HG03354 (cell line): ENCODE measurements at regions not wholly inside any gene's neighbourhood (a gene's known extent, or its start where the extent isn't known, plus 50 kb on each side); places are given as distances from the start of the nearest gene placed in this dataset.

Experiments used
- ATAC-seq: cut with Tn5 transposase; IDR thresholded peaks from one replicate; pipeline ENCODE4 v1.9.1; 2021; ENCODE audit warnings: mild to moderate bottlenecking; ENCODE audit not compliant: unreplicated experiment, poor library complexity, severe bottlenecking

DNA sequence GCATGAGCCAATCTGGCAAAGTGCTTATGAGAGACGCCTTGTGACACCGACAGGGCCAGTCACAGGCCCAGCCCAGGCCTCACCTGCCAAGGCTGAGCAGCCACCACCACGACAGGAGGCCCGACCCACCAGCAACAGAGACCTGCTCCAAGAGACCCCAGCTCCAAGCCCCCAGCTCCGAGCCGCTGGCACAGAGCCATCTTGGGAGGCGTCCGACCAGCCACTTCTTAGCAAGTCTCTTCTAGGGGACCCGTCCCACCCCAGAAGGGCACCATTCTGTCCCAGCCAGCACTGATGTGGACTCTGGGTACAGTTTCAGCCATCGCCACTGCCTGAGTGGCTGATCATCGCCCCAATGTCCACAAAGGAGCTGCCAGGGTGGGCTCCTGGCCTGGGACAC lies 290.7 kb upstream of the SALL3 start:
- ATAC-seq: no peak

DNA sequence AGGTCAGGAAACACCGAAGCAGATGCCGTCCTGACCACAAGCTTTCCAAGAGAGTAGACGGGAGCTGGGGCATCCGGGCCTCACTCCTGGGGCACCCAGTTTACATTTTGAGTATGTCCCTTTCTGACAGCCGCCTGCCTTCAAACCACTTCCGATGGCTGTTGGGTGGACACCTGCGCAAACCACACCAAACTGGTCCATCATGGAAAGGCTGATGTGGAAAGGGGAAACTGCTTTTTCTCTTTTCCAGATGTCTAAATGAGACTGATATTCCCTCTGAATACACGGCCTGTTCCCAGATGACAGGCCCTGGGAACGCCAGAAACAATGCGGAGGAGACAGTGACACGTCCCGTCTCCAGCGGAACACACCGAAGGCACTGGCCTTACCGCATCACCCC lies 290.0 kb upstream of the SALL3 start:
- no peak for ATAC-seq

DNA sequence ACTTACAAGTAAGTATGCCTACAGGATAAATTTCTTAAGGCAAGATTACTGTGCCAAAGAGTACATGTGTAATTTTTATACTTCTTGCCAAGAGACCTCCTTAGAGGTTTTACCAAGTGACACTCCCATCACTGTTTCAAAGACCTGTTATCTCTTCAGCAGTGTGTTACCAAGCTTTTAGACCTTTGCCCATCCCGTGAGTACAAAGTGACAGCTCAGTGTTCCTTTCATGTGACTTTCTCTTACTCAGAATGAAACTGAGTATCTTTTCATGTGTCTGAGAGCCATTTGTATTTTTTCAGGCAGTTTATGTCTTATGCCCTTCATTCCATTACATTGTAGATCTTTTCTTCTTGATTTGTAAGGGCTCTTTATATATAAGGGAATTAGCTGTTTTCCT lies 287.5 kb upstream of the SALL3 start:
- ATAC-seq: no peak

DNA sequence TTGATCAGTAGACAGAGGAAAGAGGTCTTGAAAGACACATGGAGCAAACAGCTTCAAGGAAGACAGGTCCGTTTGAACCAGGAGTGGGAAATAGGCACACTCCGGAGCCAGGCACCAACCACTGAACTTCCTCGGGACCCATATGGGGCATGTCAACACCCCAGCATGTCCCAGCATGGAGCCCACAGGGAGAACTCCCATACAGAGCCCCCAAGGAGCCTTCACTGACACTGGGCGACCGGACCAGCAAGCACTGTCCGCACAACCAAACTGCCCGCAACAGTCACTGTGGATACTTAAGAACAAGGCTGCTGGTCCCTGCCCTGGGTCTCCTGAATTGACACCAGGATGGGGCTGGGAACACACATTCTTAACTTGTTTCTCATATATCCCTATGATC lies 286.2 kb upstream of the SALL3 start:
- ATAC-seq: no peak

DNA sequence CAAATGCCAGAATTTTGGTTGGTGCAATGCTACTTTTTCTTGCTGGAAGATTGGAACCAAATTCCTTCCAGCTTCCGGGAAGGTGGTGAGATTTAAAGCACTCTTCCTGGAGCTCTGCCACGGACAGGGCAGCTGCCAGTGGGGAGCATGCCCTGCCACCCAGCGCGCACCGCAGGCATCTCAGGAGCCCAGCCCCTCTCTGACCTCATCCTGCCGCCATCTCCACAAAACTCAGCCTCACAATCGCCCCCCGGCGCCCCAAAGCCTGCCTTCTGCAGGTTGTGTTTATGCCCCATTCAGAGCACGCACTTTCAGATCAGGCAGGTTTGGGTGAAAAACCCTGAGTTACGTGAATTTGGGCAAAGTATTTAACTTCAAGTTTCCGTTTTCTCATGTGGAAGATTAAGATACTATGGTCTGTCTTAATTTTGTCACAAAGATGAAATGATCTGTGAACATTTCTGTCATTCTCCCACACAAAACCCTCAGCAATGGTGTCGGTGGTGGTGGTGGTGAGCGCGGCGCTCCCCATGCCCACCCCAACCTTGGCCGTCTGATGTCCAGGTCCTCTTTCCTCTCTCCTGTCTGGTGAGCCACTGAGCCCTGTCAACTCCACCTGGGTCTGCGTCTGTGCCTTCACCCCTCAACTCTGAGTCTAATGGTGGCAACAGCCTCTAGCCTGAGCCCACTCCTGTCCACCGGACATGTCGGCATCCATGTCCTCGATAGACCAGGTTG lies 282.8 kb upstream of the SALL3 start:
- ATAC-seq: no peak

DNA sequence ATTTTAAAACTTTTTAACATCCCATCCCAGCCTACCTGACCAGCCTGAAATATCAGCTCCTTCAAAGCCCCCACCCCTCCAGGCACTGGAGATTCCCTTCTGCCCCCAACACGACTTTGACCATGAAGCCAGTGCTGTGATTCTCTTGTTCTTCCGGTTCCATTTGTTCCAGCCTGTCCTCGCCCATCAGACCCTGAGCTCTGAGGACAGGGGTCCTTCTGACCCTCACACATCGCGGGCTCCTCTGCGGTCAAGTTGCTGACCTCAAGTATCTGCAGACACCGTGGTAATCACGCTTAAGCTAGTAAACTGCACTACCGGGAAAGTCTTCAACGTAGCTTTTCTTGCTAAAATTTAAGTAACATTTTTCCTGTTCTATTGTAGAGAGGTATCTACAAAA lies 282.2 kb upstream of the SALL3 start:
- no peak for ATAC-seq

DNA sequence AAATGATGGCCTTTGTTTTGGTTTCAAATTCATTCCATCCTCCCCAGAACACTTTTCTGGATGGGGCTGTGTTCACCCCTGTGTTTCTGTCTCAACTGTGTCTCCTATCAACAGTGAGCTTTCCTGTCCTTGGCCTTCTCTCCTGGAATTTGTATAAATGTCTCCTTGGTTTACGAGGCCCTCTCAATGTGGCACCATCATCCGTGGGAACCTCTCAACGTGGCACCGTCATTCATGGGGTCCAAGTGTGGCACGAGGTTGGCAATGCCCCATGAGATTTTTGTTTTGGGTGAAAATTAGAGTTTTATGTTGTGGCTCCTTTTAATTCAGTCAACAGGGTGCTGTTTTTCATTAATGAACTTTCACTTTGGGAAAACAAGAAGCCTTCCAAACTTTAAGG lies 280.7 kb upstream of the SALL3 start:
- no peak for ATAC-seq

DNA sequence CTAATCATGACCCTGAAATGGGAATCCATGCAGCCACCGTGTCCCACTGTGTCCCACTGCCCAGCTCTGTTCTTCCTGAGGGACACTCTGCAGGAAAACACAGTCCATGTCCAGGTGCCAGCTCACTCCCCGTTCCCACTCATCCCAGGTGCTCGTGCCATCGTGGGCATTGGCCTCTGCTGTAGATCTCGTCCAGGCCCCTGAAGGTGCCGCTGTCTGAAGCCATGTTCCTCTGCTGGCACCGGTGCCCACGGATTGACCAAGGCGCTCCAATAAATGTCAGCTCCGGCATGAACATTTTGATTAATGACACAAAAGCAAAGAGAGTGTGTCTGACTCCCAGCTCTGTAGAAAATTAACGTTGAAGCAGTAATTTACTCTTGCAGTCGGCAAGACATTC lies 280.1 kb upstream of the SALL3 start:
- no peak for ATAC-seq

DNA sequence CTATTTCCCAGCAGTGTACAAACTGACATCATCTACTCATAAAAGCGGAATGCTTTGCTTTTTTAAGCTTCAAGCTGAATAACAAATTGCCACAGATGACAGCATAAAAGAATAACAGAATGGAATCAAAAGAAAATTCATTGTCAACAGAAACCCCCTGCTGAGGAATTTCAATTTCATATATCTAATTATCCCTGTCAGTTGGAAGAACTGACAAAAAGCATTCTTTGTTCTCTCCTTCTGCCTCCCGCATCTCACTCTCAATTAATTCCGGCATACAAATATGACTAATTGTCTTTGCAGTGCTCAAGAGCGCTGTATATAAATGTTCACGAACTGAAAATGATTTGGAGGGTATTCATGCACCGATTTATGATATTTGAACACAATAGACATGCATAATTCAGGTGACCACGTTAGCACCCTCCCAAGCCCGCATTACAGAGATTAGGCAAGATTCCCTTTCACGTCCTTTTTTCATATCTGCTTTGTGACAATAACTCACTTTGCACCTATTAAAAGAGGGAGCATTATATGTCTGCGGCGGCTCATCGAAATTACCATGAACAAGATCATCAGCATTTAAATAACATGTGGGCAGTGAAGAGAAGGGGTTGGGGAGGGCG lies 277.7 kb upstream of the SALL3 start:
- no peak for ATAC-seq

DNA sequence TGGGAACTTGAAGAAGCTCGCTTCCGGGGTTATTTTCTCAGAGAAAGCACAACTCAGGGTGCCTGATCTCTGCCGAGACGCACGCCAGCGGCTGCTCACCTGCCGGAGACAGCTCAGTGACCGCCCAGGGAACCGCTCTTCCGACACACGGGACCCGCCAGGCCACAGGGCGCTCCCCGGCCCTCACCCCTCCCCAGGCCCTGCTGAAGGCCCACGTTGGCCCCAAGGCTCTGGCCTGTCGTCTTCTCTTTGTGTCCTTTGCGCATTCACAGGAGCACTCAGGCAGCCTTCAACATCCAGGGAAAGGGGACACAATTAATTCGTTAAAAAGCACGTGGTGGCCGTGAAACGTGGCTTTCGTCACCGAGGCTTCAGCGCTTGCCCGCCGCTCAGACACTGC lies 276.3 kb upstream of the SALL3 start:
- no peak for ATAC-seq

DNA sequence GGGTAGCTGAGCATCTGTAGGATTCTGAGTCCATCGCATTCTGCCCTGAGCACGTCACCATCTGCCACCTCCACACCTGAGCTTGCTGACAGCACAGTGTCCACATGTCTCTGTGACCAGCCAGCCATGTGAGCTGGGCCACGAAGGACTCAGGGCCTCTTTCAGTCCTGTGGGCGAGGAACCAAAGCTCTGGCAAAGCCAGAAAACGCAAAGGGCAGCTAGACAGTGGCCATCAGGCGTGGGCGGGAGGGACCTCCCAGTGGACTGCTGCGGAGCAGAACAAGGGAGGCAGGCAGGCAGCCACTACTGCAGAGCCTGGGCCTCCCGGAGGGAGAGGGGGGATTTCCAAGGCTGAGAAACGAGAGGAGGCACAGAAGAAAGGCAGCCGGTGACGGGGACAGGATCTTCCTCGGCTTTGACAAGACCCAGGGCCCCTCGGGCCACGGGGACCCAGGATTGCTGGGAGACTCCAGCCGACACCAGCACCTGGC lies 274.6 kb upstream of the SALL3 start:
- no peak for ATAC-seq

DNA sequence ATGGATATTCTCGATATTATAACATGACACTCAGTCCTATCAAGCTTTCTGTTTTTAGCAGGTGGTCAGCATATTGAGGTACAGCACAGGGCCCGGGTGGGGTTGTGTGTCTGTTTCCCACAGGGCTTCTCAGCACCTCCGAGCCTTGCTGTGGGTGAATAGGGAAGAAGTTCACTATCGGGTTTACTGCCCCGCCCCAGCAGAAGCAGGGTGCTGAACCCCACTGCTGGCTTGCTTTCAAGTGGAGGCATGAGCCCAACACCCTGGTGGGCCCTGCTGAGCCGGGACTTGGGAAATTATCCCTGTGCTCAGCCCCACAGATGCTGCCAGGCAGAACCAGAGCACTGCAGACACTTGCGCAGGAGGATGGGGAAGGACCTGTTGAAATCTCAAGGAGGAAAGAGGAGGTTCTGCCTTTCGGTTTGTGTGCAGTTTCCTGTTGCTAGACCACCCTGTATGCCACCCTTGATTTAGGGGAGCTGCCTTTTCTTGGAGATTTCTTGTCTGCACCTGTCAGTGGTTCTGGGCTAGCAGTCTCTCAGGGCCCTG lies 270.3 kb upstream of the SALL3 start:
- no peak for ATAC-seq

DNA sequence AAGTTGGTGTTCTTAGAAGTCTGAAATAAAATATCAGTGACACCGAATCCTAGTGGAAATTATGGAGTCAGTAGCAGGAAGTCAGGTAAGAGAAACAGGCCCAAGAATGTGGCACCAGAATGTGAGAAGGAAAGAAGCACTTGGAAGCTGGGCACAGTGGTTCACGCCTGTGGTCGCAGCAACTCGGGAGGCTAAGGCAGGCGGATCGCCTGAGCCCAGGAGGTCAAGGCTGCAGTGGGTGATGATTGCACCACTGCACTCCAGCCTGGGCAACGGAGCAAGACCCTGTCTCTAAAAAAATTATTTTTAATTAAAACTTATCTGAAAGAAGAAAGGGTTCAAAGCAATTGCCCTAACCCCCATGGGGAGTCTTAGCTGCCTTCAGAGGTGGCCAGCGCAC lies 268.3 kb upstream of the SALL3 start:
- no peak for ATAC-seq

DNA sequence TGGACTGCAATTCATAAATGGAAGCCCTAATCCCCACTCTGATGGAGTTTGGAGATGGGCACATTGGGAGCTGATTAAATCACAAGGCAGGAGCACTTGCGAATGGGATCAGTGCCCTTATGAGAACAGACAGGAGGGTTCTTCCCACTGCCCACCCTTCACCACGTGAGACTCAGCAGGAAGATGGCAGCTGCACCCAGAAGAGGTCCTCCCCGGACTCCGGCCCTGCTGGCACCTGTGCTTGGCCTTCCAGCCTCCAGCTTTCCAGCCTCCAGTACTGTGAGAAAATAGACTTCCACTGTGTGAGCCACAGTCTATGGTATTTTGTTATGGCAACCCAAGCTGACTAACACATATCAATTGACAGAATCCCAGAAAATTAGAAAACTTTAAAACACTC lies 267.6 kb upstream of the SALL3 start:
- ATAC-seq: no peak

DNA sequence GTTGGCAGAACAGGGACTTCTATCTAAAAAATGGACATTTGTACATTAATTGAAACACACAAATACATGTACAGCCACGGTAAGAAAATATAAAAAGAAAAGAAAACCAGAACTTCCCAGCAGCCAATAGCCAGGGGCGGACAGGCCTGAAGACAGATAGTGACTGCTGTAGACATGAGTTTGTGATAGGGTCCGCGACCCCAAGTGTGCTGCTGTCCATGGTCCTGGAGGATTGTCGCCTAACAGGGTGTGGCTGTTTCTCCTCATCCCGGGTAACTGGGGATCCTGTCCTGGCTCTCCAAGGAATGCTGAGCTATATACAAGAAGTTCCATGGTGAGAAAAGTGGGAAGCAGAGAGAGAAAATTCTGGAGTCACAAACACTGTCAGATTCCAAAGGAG lies 266.5 kb upstream of the SALL3 start:
- ATAC-seq: no peak

DNA sequence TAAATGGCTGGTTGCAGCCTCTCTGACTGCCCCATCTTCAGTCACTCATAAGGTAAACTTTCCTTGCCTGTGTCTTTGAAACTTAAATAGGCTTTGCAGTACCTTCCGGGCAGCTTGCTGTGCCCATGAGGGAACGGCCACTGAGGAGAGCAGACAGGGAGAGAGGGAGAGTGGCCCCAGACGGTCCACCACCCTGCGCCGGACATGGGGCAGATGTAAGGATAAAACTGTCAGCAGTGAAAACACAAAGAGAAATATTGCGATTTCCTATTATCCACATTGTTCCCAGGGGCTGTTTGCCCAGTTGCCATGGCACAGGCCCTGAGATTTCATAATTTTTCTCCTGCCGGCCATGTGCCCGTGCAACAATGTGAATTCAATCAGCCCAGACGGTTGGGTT lies 265.9 kb upstream of the SALL3 start:
- ATAC-seq: no peak

DNA sequence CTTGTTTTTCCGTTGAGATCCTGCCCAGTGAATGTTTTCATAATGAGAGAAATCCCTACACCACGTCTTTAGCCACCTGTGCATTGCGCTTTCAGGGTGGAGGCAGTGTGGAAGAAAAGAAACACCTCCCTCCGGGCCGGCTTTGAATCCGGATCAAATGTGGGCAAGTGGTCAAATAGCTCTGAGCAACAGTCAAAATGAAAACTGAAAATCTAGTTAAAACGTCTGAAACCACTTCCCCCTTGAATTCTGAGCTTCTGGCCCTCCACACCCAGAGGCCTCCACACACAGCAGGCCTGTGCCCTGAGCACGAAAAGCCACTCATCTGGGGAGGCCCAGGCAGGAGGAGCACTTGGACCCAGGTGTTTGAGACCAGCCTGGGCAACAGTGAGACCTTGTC lies 263.6 kb upstream of the SALL3 start:
- ATAC-seq: no peak

DNA sequence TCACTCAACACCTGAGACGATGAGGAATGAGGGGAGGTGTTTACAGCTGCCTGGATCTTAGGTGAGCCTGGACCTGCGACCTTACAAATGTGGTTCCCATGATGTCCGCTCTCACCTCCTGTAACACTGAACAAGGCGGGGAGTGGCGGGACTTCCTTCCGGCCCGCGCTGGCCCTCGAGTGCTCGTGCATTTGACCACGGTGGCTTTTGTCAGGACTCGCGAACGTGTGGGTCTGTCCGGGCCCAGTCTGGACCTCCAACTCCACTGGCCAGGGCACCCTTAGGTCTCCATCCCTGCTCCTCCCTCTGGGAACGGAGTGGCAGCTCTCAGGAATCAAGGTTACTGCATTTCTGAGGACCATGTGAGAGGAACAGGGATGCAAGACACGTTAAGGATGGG lies 263.0 kb upstream of the SALL3 start:
- ATAC-seq: no peak

DNA sequence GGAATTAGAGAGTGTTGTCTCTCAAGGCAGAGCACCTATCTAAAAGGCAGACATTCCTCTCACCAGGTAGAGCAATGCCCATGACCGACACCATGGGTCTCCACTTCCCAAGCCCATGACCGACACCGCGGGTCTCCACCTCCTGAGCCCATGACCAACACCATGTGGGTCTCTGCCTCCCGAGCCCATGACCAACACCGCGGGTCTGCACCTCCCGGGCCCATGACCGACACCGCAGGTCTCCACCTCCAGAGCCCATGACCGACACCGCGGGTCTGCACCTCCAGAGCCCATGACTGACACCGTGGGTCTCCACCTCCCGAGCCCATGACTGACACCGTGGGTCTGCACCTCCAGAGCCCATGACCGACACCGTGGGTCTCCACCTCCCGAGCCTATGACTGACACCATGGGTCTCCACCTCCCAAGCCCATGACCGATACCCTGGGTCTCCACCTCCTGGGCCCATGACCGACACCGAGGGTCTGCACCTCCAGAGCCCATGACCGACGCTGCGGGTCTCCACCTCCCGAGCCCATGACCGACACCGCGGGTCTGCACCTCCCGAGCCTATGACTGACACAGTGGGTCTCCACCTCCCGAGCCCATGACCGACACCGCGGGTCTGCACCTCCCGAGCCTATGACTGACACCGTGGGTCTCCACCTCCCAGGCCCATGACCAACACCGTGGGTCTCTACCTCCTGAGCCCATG lies 262.4 kb upstream of the SALL3 start:
- no peak for ATAC-seq

DNA sequence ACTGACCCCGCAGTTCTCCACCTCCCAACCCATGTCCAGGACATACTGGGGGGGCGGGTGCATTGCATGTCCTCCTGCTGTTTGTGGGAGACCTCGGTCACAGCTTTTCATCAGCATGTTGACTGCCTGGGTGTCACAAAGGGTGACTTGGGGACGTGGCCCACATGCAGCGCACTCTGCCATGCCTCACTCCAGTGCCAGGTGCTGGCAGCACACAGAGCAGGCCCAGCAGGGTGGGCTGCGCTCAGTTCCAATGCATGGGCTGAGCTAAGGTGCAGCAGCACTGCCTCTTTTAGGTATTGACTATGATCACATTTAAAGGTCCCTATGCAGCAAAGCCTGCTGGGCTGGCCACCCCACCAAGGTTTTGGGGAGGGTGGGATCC lies 261.9 kb upstream of the SALL3 start:
- ATAC-seq: no peak

DNA sequence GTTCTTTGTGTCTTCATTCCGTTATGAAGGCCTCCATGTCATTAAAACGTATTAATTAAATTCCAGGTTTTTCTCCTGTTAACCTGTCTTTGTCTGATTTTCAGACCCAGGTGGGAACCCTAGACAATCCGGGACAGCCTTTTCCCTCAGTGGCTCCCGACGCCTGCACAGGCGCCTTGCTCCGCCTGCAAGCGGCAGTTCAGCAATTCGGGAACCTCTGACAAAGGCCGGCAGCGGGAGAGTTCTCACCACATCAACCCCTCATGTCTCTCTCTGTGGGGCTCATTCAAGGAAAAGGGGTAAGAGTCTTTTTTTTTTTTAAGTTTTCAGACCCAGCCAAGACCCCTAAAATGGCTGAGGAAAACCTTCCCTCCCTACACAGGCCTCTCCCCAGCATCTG lies 259.8 kb upstream of the SALL3 start:
- no peak for ATAC-seq
